Loucy (cell line): ENCODE measurements at regions not wholly inside any gene's neighbourhood (a gene's known extent, or its start where the extent isn't known, plus 50 kb on each side); places are given as distances from the start of the nearest gene placed in this dataset.

Experiments
- CTCF ChIP-seq: fragments of 200-600 bp; sonication (generic); conservative IDR thresholded peaks from 2 replicates; pipeline ENCODE4 v1.5.1; 2014; ENCODE audit warnings: mild to moderate bottlenecking, antibody characterized with exemption, low read length
- EZH2phosphoT487 ChIP-seq: fragments of 200-600 bp; IDR thresholded peaks from 2 replicates; pipeline ENCODE4 v1.6.1; 2018; ENCODE audit warnings: antibody characterized with exemption, mild to moderate bottlenecking, moderate library complexity, borderline replicate concordance

DNA sequence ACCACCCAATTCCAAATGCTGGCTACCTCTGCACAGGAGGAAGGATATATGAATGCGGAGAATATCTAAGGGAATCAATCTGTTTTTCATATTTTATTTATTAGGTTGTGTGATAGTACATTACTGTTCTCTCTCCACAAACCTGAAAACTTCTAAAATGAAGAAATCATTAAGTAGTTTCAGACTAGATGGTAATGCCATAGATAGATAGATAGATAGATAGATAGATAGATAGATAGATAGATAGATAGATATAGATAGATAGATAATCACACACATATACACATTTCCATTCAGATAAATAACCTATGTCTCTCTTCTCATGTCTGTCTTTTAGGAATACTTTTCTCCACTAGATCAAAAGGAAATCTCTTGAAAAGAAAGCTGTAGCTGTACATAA, 126.1 kb upstream of the TSPAN8 start:
- TF ChIP-seq CTCF, result no peak
- TF ChIP-seq EZH2phosphoT487, result no peak
